Tongue (tissue), 1 donor: ENCODE measurements at regions not wholly inside any gene's neighbourhood (a gene's known extent, or its start where the extent isn't known, plus 50 kb on each side); places are given as distances from the start of the nearest gene placed in this dataset.

Source experiments
- DNase-seq: peaks from one replicate; pipeline ENCODE4 v3.0.0-alpha.2; 2015

GRCh38 chr15:70505936-70506912 is 257.1 kb downstream of the UACA start:
- DNase-seq = peak; percentile 62

- no peak for DNase-seq
These were observed 257.9 kb downstream of the UACA start for GRCh38 chr15:70505411-70505919.

- no peak for DNase-seq
These were observed 258.4 kb downstream of the UACA start for GRCh38 chr15:70504988-70505387.

GRCh38 chr15:70504299-70504951 is 258.9 kb downstream of the UACA start:
- no peak for DNase-seq

GRCh38 chr15:70503798-70504298 is 259.5 kb downstream of the UACA start:
- no peak for DNase-seq

- DNase-seq = no peak
These were observed 260.1 kb downstream of the UACA start for GRCh38 chr15:70503073-70503745.

GRCh38 chr15:70502529-70502928 is 260.8 kb downstream of the UACA start:
- DNase-seq = no peak

GRCh38 chr15:70501849-70502248 is 261.5 kb downstream of the UACA start:
- DNase-seq = no peak

- DNase-seq = no peak
These were observed 262.1 kb downstream of the UACA start for GRCh38 chr15:70501121-70501727.

- DNase-seq = no peak
These were observed 263.6 kb downstream of the UACA start for GRCh38 chr15:70499791-70500190.

- DNase-seq = no peak
These were observed 265.2 kb downstream of the UACA start for GRCh38 chr15:70498096-70498626.

- no peak for DNase-seq
These were observed 265.7 kb downstream of the UACA start for GRCh38 chr15:70497661-70498060.

- DNase-seq = no peak
These were observed 267.3 kb downstream of the UACA start for GRCh38 chr15:70495991-70496599.

GRCh38 chr15:70494852-70495571 is 268.3 kb downstream of the UACA start:
- peak; percentile 68 for DNase-seq

GRCh38 chr15:70494517-70494851 is 268.9 kb downstream of the UACA start:
- DNase-seq = no peak

GRCh38 chr15:70493787-70494516 is 269.4 kb downstream of the UACA start:
- no peak for DNase-seq

GRCh38 chr15:70493376-70493775 is 270.0 kb downstream of the UACA start:
- no peak for DNase-seq

GRCh38 chr15:70492240-70493177 is 270.8 kb downstream of the UACA start:
- no peak for DNase-seq

- DNase-seq = no peak
These were observed 271.7 kb downstream of the UACA start for GRCh38 chr15:70491641-70492040.
